GM21529 (cell line): ENCODE measurements at regions not wholly inside any gene's neighbourhood (a gene's known extent, or its start where the extent isn't known, plus 50 kb on each side); places are given as distances from the start of the nearest gene placed in this dataset.

Experiments used
- ATAC-seq: cut with Tn5 transposase; IDR thresholded peaks from one replicate; pipeline ENCODE4 v1.9.1; 2021; ENCODE audit not compliant: unreplicated experiment

GRCh38 chr5:167565189-167565954 lies 726.1 kb upstream of the WWC1 start:
- ATAC-seq = no peak

GRCh38 chr5:167570431-167570830 lies 721.0 kb upstream of the WWC1 start:
- no peak for ATAC-seq

- no peak for ATAC-seq
Observed at GRCh38 chr5:167571824-167572223, 719.6 kb upstream of the WWC1 start.

- ATAC-seq = no peak
Observed at GRCh38 chr5:167573370-167574127, 717.9 kb upstream of the WWC1 start.

- ATAC-seq = no peak
Observed at GRCh38 chr5:167574464-167574863, 717.0 kb upstream of the WWC1 start.

GRCh38 chr5:167575330-167575729 lies 716.1 kb upstream of the WWC1 start:
- no peak for ATAC-seq

GRCh38 chr5:167576126-167576525 lies 715.3 kb upstream of the WWC1 start:
- ATAC-seq = no peak

- ATAC-seq = no peak
Observed at GRCh38 chr5:167576897-167577296, 714.5 kb upstream of the WWC1 start.

- ATAC-seq = no peak
Observed at GRCh38 chr5:167577616-167578015, 713.8 kb upstream of the WWC1 start.

- no peak for ATAC-seq
Observed at GRCh38 chr5:167578977-167579692, 712.3 kb upstream of the WWC1 start.

- no peak for ATAC-seq
Observed at GRCh38 chr5:167579693-167580055, 711.8 kb upstream of the WWC1 start.

GRCh38 chr5:167580608-167581007 lies 710.8 kb upstream of the WWC1 start:
- no peak for ATAC-seq

- no peak for ATAC-seq
Observed at GRCh38 chr5:167582283-167582682, 709.2 kb upstream of the WWC1 start.

GRCh38 chr5:167582886-167583285 lies 708.6 kb upstream of the WWC1 start:
- ATAC-seq = no peak

- ATAC-seq = no peak
Observed at GRCh38 chr5:167585184-167585583, 706.3 kb upstream of the WWC1 start.

GRCh38 chr5:167587772-167588437 lies 703.5 kb upstream of the WWC1 start:
- no peak for ATAC-seq

- no peak for ATAC-seq
Observed at GRCh38 chr5:167592114-167592513, 699.3 kb upstream of the WWC1 start.

GRCh38 chr5:167593329-167594060 lies 698.0 kb upstream of the WWC1 start:
- ATAC-seq = no peak

- ATAC-seq = no peak
Observed at GRCh38 chr5:167594061-167594435, 697.4 kb upstream of the WWC1 start.

- ATAC-seq = no peak
Observed at GRCh38 chr5:167594750-167595149, 696.7 kb upstream of the WWC1 start.

- no peak for ATAC-seq
Observed at GRCh38 chr5:167595196-167595595, 696.2 kb upstream of the WWC1 start.
